SU-DHL-6 (cell line): ENCODE measurements at regions not wholly inside any gene's neighbourhood (a gene's known extent, or its start where the extent isn't known, plus 50 kb on each side); places are given as distances from the start of the nearest gene placed in this dataset.

Experiments used
- CTCF ChIP-seq: fragments of 200-600 bp; sonication (generic); IDR thresholded peaks from one replicate; pipeline ENCODE4 v1.5.1; 2017; ENCODE audit warnings: antibody characterized with exemption, mild to moderate bottlenecking, low read length, moderate library complexity; ENCODE audit not compliant: insufficient read depth, poor library complexity, severe bottlenecking
- EZH2phosphoT487 ChIP-seq: fragments of 200-600 bp; sonication (generic), shearing (Covaris generic); conservative IDR thresholded peaks from 2 replicates; pipeline ENCODE4 v1.6.1; 2018; ENCODE audit warnings: mild to moderate bottlenecking, antibody characterized with exemption, low read length, moderate library complexity, mixed read lengths

- TF ChIP-seq CTCF (no peak), EZH2phosphoT487 (no peak)
Measured at GRCh38 chr5:40395251-40395650, 284.5 kb upstream of the PTGER4 start.
